IMR-90 (cell line): ENCODE measurements at regions not wholly inside any gene's neighbourhood (a gene's known extent, or its start where the extent isn't known, plus 50 kb on each side); places are given as distances from the start of the nearest gene placed in this dataset.
A peak's percentile ranks its signal among the peaks of the same experiment; 100 is the strongest.

ENCODE experiments used
- ATAC-seq: fragments of 200-7000 bp; cut with Tn5 transposase; 2 replicates; pipeline ENCODE4 v1.9.1; 2020; ENCODE audit warnings: low read depth, mild to moderate bottlenecking, moderate library complexity
- BruUV-seq: library from RNA; stranded (reverse); fragments of 400-500 nt; replicated peaks from 2 replicates; lab custom pipeline; 2021; lab: Mats Ljungman, UMichigan
- CTCF ChIA-PET: fragments of 300-600 bp; formaldehyde crosslinking; extraction: SDS; loops from one replicate; lab custom pipeline; 2021; ENCODE audit warnings: antibody characterized with exemption; lab: Yijun Ruan, JAX
- POLR2A ChIA-PET: fragments of 300-600 bp; sonication (Branson Sonifier 250); formaldehyde crosslinking; loops from one replicate; lab custom pipeline; 2022; ENCODE audit warnings: antibody characterized with exemption; ENCODE audit not compliant: unreplicated experiment; lab: Charles Lee
- DNase-seq: peaks from one replicate; pipeline ENCODE4 v3.0.0; 2013
- H2AFZ ChIP-seq: replicated peaks from 2 replicates; pipeline ENCODE3; 2013; ENCODE audit warnings: low read length, mild to moderate bottlenecking; ENCODE audit not compliant: poor library complexity
- H2AK5ac ChIP-seq: 2 replicates; pipeline ENCODE4 v1.6.1; 2013; ENCODE audit warnings: low read depth, low read length, inconsistent platforms
- H2AK9ac ChIP-seq: replicated peaks from 2 replicates; pipeline ENCODE3; 2013; ENCODE audit warnings: mild to moderate bottlenecking, low read depth, low read length, moderate library complexity; ENCODE audit not compliant: poor library complexity
- H2BK120ac ChIP-seq: 2 replicates; pipeline ENCODE4 v1.6.1; 2013; ENCODE audit warnings: low read depth, low read length, inconsistent platforms
- H2BK15ac ChIP-seq: 3 replicates; pipeline ENCODE4 v1.6.1; 2013; ENCODE audit warnings: low read depth, low read length, inconsistent platforms
- H2BK20ac ChIP-seq: 2 replicates; pipeline ENCODE4 v1.6.1; 2013; ENCODE audit warnings: low read depth, mild to moderate bottlenecking, inconsistent platforms, low read length, moderate library complexity
- H2BK5ac ChIP-seq: 2 replicates; pipeline ENCODE4 v1.6.1; 2013; ENCODE audit warnings: mild to moderate bottlenecking, low read depth, low read length, inconsistent platforms; ENCODE audit not compliant: poor library complexity, severe bottlenecking
- H3K14ac ChIP-seq: replicated peaks from 2 replicates; pipeline ENCODE4 v1.6.1; 2013; ENCODE audit warnings: low read depth, low read length, inconsistent platforms
- H3K18ac ChIP-seq: 2 replicates; pipeline ENCODE4 v1.6.1; 2013; ENCODE audit warnings: low read depth, low read length, control low read depth
- H3K23ac ChIP-seq: 2 replicates; pipeline ENCODE4 v1.6.1; 2013; ENCODE audit warnings: low read depth, low read length, inconsistent platforms
- H3K27ac ChIP-seq: 2 replicates; pipeline ENCODE4 v1.5.1; 2013; ENCODE audit warnings: mild to moderate bottlenecking, control low read depth, low read length; ENCODE audit not compliant: insufficient read depth
- H3K27me3 ChIP-seq: 2 replicates; pipeline ENCODE4 v1.6.1; 2013; ENCODE audit warnings: low read length; ENCODE audit not compliant: control insufficient read depth, insufficient read depth
- H3K36me3 ChIP-seq: 2 replicates; pipeline ENCODE4 v1.6.1; 2013; ENCODE audit warnings: low read length, mixed read lengths; ENCODE audit not compliant: control insufficient read depth, insufficient read depth
- H3K4ac ChIP-seq: 2 replicates; pipeline ENCODE4 v1.6.1; 2013; ENCODE audit warnings: low read depth, low read length, inconsistent platforms
- H3K4me1 ChIP-seq: 2 replicates; pipeline ENCODE4 v1.6.1; 2013; ENCODE audit warnings: low read length, mixed read lengths; ENCODE audit not compliant: control insufficient read depth, insufficient read depth
- H3K4me2 ChIP-seq: 2 replicates; pipeline ENCODE4 v1.6.1; 2013; ENCODE audit warnings: low read depth, mild to moderate bottlenecking, control low read depth, low read length, moderate library complexity
- H3K4me3 ChIP-seq: 2 replicates; pipeline ENCODE4 v1.5.1; 2013; ENCODE audit warnings: low read depth, mild to moderate bottlenecking, control low read depth, low read length, moderate library complexity; ENCODE audit not compliant: insufficient read depth
- H3K56ac ChIP-seq: 2 replicates; pipeline ENCODE4 v1.6.1; 2013; ENCODE audit warnings: low read length, inconsistent platforms; ENCODE audit not compliant: insufficient read depth; ENCODE audit errors: extremely low read depth
- H3K79me1 ChIP-seq, 2 experiments: 2 replicates each; pipeline ENCODE4 v1.6.1; 2013; ENCODE audit warnings: low read length in 2 of 2, inconsistent platforms in 1 of 2, low read depth in 1 of 2
- H3K9ac ChIP-seq: 2 replicates; pipeline ENCODE4 v1.6.1; 2013; ENCODE audit warnings: low read depth, low read length, control low read depth
- H3K9me1 ChIP-seq: 2 replicates; pipeline ENCODE4 v1.6.1; 2013; ENCODE audit warnings: low read length, inconsistent platforms; ENCODE audit not compliant: insufficient read depth
- H3K9me3 ChIP-seq: 2 replicates; pipeline ENCODE4 v1.6.1; 2013; ENCODE audit warnings: low read length; ENCODE audit not compliant: control insufficient read depth, insufficient read depth
- H4K20me1 ChIP-seq: 2 replicates; pipeline ENCODE4 v1.6.1; 2013; ENCODE audit warnings: low read length, inconsistent platforms; ENCODE audit not compliant: insufficient read depth
- H4K5ac ChIP-seq: 2 replicates; pipeline ENCODE4 v1.6.1; 2013; ENCODE audit warnings: mild to moderate bottlenecking, low read depth, low read length, control low read depth
- H4K8ac ChIP-seq, 2 experiments: 2 replicates each; pipeline ENCODE4 v1.6.1; 2013; ENCODE audit warnings: low read depth in 2 of 2, low read length in 2 of 2, control low read depth in 1 of 2, inconsistent platforms in 1 of 2
- H4K91ac ChIP-seq: 2 replicates; pipeline ENCODE4 v1.6.1; 2013; ENCODE audit warnings: low read depth, low read length, inconsistent platforms; ENCODE audit not compliant: insufficient read depth
- CEBPB ChIP-seq: IDR thresholded peaks from 2 replicates; pipeline ENCODE4 v1.6.1; 2012; ENCODE audit warnings: low read depth, low read length, improper control_type of control experiment
- MAFK ChIP-seq: IDR thresholded peaks from 2 replicates; pipeline ENCODE4 v1.6.1; 2012; ENCODE audit warnings: low read depth, low read length, improper control_type of control experiment
- WGBS, 2 experiments: methylation state at CpG; one replicate each; pipeline versions ENCODE4 v1.1.5 to v1.1.7; 2013; ENCODE audit warnings: missing lambda C conversion rate in 2 of 2; ENCODE audit not compliant: insufficient read length in 1 of 2; ENCODE audit errors: extremely low coverage in 2 of 2; 5-methylcytosine and 5-hydroxymethylcytosine counted together
- dilution Hi-C: fragments of 300-500 bp; cut with HindIII; formaldehyde crosslinking; loops from one replicate; pipeline ENCODE4 v1.14.3; 2018; ENCODE audit warnings: low sequenced_read_pairs; ENCODE audit not compliant: unreplicated experiment
- in situ Hi-C: fragments of 300-500 bp; cut with MboI; formaldehyde crosslinking; loops from 3 replicates; pipeline ENCODE4 v1.14.3; 2019; ENCODE audit warnings: low sequenced_read_pairs, inconsistent platforms, mixed read lengths
- intact Hi-C: fragments of 100-400 bp; cut with micrococcal nuclease; formaldehyde crosslinking; loops from 2 replicates; pipeline ENCODE4 v1.10.0; 2022
- TF ChIP-seq, protein P1 (sequence below): conservative IDR thresholded peaks from 2 replicates; pipeline ENCODE4 v1.5.1; 2012; ENCODE audit warnings: mild to moderate bottlenecking, low read depth, low read length, improper control_type of control experiment

DNA sequence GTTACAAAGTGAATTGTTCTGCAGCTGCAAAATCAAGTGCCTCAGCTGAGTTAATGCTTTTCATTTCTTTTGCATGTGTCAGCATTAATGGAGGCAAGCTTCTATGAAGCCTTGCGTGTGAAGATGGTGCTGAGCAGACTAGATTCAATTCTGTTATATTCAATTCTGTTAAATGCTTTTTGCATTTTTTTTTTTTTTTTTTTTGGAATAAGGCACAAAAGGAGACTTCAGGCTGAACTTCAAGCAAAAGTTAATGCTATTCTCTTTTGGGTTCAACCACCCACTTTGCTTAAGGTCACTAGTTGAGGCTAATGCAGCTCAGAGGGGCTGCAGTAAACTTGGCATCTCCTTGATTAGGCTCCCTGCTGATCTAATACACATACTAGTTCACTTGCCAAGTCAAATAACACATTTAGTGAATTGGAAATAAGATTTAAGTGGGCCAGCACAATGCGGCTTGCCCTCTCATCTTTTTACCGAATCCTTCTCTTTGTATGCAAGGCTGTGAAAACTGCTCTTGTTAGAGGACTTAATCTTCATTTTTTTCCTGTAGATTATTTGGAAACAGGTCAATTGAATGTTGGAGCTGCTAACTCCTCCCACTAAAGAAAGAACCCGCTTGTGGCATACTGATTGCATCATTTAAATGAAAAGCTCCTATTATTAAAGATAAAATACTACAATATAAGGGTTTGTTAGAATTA lies 1020.2 kb downstream of the NR2F1-AS1 start:
- H3K18ac ChIP-seq: peak overlapping the region; percentile 95
- H3K27me3 ChIP-seq: no peaks in the 10 kb centered on the region
- H2BK5ac ChIP-seq: peak overlapping the region; percentile 99
- peak overlapping the region; percentile 2; the same call in 1 of the 2 replicates for H2AK5ac ChIP-seq
- no peak overlapping the region for H2AFZ ChIP-seq
- H4K20me1 ChIP-seq: no peaks in the 10 kb centered on the region
- no peak overlapping the region for H3K4me3 ChIP-seq
- no TSS peak for BruUV-seq
- 0 out of 2 replicates have a peak overlapping the region, but pooled peaks have one; percentile 19 for H3K23ac ChIP-seq
- H3K79me1 ChIP-seq: no peaks in the 10 kb centered on the region
- no CpG with 5 or more reads among the region's 4 CpGs for WGBS, 2 experiments
- peaks cover 10% of the 10 kb centered on the region for H3K4me1 ChIP-seq
- peak overlapping the region; percentile 21 for H4K91ac ChIP-seq
- in situ Hi-C loops (no loop called here), dilution Hi-C loops (no loop called here), intact Hi-C loops (loop anchor here (10.0 kb wide), 1 partner anchor 344 kb away; no protein-coding TSS in a partner anchor)
- peak overlapping the region; percentile 42 for H2BK20ac ChIP-seq
- TF ChIP-seq CEBPB (peak; percentile 27; the same call in 1 of the 2 replicates), MAFK (peak; percentile 98)
- TF ChIP-seq, protein P1, sequence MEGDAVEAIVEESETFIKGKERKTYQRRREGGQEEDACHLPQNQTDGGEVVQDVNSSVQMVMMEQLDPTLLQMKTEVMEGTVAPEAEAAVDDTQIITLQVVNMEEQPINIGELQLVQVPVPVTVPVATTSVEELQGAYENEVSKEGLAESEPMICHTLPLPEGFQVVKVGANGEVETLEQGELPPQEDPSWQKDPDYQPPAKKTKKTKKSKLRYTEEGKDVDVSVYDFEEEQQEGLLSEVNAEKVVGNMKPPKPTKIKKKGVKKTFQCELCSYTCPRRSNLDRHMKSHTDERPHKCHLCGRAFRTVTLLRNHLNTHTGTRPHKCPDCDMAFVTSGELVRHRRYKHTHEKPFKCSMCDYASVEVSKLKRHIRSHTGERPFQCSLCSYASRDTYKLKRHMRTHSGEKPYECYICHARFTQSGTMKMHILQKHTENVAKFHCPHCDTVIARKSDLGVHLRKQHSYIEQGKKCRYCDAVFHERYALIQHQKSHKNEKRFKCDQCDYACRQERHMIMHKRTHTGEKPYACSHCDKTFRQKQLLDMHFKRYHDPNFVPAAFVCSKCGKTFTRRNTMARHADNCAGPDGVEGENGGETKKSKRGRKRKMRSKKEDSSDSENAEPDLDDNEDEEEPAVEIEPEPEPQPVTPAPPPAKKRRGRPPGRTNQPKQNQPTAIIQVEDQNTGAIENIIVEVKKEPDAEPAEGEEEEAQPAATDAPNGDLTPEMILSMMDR: no peak
- H3K9me1 ChIP-seq: no peaks in the 10 kb centered on the region
- DNase-seq (peak; percentile 59), ATAC-seq (peak; percentile 24; the same call in 1 of the 2 replicates)
- H2BK15ac ChIP-seq: peak overlapping the region; percentile 40; the same call in 2 of the 3 replicates
- peak overlapping the region; percentile 87 for H4K5ac ChIP-seq
- no peak overlapping the region for H2AK9ac ChIP-seq
- H3K56ac ChIP-seq: no peak overlapping the region
- ChIA-PET POLR2A (no interaction called here), CTCF (no interaction called here)
- H3K36me3 ChIP-seq: no peaks in the 10 kb centered on the region
- H4K8ac ChIP-seq: peak overlapping the region; percentile 13 to 63; a peak in 3 of 4 replicates
- H2BK120ac ChIP-seq: peak overlapping the region; percentile 78
- H3K9me3 ChIP-seq: no peaks in the 10 kb centered on the region
- no peak overlapping the region; the same call in 1 of the 2 replicates for H3K4me2 ChIP-seq
- peak overlapping the region; percentile 8; the same call in 1 of the 2 replicates for H3K14ac ChIP-seq
- H3K9ac ChIP-seq: no peak overlapping the region
- no peak overlapping the region for H3K27ac ChIP-seq
- H3K4ac ChIP-seq: peak overlapping the region; percentile 51
